Gastrocnemius medialis (tissue), 4 donors: ENCODE measurements at regions not wholly inside any gene's neighbourhood (a gene's known extent, or its start where the extent isn't known, plus 50 kb on each side); places are given as distances from the start of the nearest gene placed in this dataset.

Experiments
- ATAC-seq, 2 donors: fragments of 150-250 bp; one replicate each; pipeline ENCODE4 v1.9.1; 2016
- DNase-seq, 2 donors: peaks; one replicate each; pipeline ENCODE4 v3.0.0-alpha.2; 2019
- H3K27ac ChIP-seq, 4 donors: fragments of 200-600 bp; sonication (generic); 1 replicate in 1 of 4; 2 replicates in 3 of 4; pipeline ENCODE4 v1.5.1; 2016 to 2018; ENCODE audit warnings: mild to moderate bottlenecking in 2 of 4, moderate library complexity in 1 of 4
- H3K27me3 ChIP-seq, 3 donors: fragments of 200-600 bp; sonication (generic) in 2 of 3; 1 replicate in 1 of 3; 2 replicates in 2 of 3; pipeline versions ENCODE4 v1.5.1 to v1.6.0; 2016 to 2019; ENCODE audit warnings: mild to moderate bottlenecking in 1 of 3, moderate library complexity in 1 of 3
- H3K36me3 ChIP-seq, 2 donors: fragments of 200-600 bp; sonication (generic) in 1 of 2; one replicate each; pipeline ENCODE4 v1.5.1; 2017 to 2018
- H3K4me1 ChIP-seq, 2 donors: fragments of 200-600 bp; sonication (generic) in 1 of 2; one replicate each; pipeline ENCODE4 v1.5.1; 2016 to 2017; ENCODE audit warnings: mild to moderate bottlenecking in 2 of 2
- H3K4me3 ChIP-seq, 4 donors: fragments of 200-600 bp; sonication (generic) in 3 of 4; 1 replicate in 1 of 4; 2 replicates in 3 of 4; pipeline ENCODE4 v1.5.1; 2016 to 2019; ENCODE audit warnings: mild to moderate bottlenecking in 2 of 4
- H3K9me3 ChIP-seq, 3 donors: fragments of 200-600 bp; sonication (generic) in 2 of 3; 1 replicate in 1 of 3; 2 replicates in 2 of 3; pipeline ENCODE4 v1.5.1; 2016 to 2019
- CTCF ChIP-seq, 5 experiments: fragments of 450-650 bp in 3 of 5; fragments of 200-600 bp in 2 of 5; sonication (generic) in 2 of 5; IDR thresholded peaks in 4 of 5; conservative IDR thresholded peaks in 1 of 5; 1 replicate in 4 of 5; 2 replicates in 1 of 5; pipeline ENCODE4 v1.5.1; 2016 to 2019; ENCODE audit warnings: antibody characterized with exemption in 5 of 5, mild to moderate bottlenecking in 3 of 5, moderate library complexity in 3 of 5
- POLR2A ChIP-seq, 2 donors: fragments of 450-650 bp; IDR thresholded peaks; one replicate each; pipeline ENCODE4 v1.6.1; 2017; ENCODE audit warnings: antibody characterized with exemption in 2 of 2, mild to moderate bottlenecking in 2 of 2, moderate library complexity in 2 of 2
- in situ Hi-C, 4 donors: fragments of 200-750 bp; cut with MboI; loops; one replicate each; pipeline versions ENCODE4 v1.15.0 to v1.8.0; 2017; ENCODE audit warnings: low sequenced_read_pairs in 4 of 4
- intact Hi-C: fragments of 100-400 bp; cut with DNase I; formaldehyde crosslinking; loops from one replicate; pipeline ENCODE4 v1.15.1; 2023; ENCODE audit warnings: low total_unique reads

GRCh38 chr3:46087871-46088270 is 60.6 kb upstream of the XCR1 start:
- in situ Hi-C loops = loop anchor here in 2 of 4 donors (25.0 kb wide), 2 partner anchors 274 to 326 kb away; partner anchors contain the start of genes CCR2 (in 1 of the 2) and CCR5 (in 1 of the 2)
- Histone ChIP-seq H3K4me1 (no peaks in the 10 kb centered on the region), H3K27me3 (no peaks in the 10 kb centered on the region), H3K4me3 (no peak overlapping the region), H3K36me3 (no peaks in the 10 kb centered on the region), H3K27ac (no peak overlapping the region), H3K9me3 (no peaks in the 10 kb centered on the region)
- no peak for ATAC-seq
- intact Hi-C loops = loop anchor here (10.0 kb wide), 1 partner anchor 287 kb away; the partner anchor contains the start of gene CCR5
- no peak for DNase-seq
- TF ChIP-seq CTCF (IDR thresholded peaks at IDR 0.05 in 4 of 5, conservative IDR thresholded peaks at IDR 0.05 in 1 of 5) (no peak), POLR2A (IDR thresholded peaks at IDR 0.05) (no peak)

GRCh38 chr3:46086986-46087385 is 59.7 kb upstream of the XCR1 start:
- H3K4me3 ChIP-seq = no peak overlapping the region
- ATAC-seq (no peak), DNase-seq (no peak)
- intact Hi-C loops = loop anchor here (10.0 kb wide), 1 partner anchor 288 kb away; the partner anchor contains the start of gene CCR5
- TF ChIP-seq CTCF (IDR thresholded peaks at IDR 0.05 in 4 of 5, conservative IDR thresholded peaks at IDR 0.05 in 1 of 5) (no peak), POLR2A (IDR thresholded peaks at IDR 0.05) (no peak)
- no peaks in the 10 kb centered on the region for H3K36me3 ChIP-seq
- no peaks in the 10 kb centered on the region for H3K9me3 ChIP-seq
- no peak overlapping the region for H3K27ac ChIP-seq
- H3K4me1 ChIP-seq = no peaks in the 10 kb centered on the region
- in situ Hi-C loops = loop anchor here in 2 of 4 donors (25.0 kb wide), 2 partner anchors 275 to 325 kb away; partner anchors contain the start of genes CCR2 (in 1 of the 2) and CCR5 (in 1 of the 2)
- no peaks in the 10 kb centered on the region for H3K27me3 ChIP-seq

GRCh38 chr3:46086083-46086437 is 58.8 kb upstream of the XCR1 start:
- no peak overlapping the region for H3K27ac ChIP-seq
- DNase-seq = no peak
- TF ChIP-seq CTCF (IDR thresholded peaks at IDR 0.05 in 4 of 5, conservative IDR thresholded peaks at IDR 0.05 in 1 of 5) (no peak), POLR2A (IDR thresholded peaks at IDR 0.05) (no peak)
- intact Hi-C loops (loop anchor here (10.0 kb wide), 1 partner anchor 289 kb away; the partner anchor contains the start of gene CCR5), in situ Hi-C loops (loop anchor here in 2 of 4 donors (25.0 kb wide), 2 partner anchors 276 to 324 kb away; partner anchors contain the start of genes CCR2 (in 1 of the 2) and CCR5 (in 1 of the 2))
- no peaks in the 10 kb centered on the region for H3K4me1 ChIP-seq
- no peaks in the 10 kb centered on the region for H3K9me3 ChIP-seq
- H3K27me3 ChIP-seq = no peaks in the 10 kb centered on the region
- ATAC-seq = no peak
- no peak overlapping the region for H3K4me3 ChIP-seq
- no peaks in the 10 kb centered on the region for H3K36me3 ChIP-seq

DNA sequence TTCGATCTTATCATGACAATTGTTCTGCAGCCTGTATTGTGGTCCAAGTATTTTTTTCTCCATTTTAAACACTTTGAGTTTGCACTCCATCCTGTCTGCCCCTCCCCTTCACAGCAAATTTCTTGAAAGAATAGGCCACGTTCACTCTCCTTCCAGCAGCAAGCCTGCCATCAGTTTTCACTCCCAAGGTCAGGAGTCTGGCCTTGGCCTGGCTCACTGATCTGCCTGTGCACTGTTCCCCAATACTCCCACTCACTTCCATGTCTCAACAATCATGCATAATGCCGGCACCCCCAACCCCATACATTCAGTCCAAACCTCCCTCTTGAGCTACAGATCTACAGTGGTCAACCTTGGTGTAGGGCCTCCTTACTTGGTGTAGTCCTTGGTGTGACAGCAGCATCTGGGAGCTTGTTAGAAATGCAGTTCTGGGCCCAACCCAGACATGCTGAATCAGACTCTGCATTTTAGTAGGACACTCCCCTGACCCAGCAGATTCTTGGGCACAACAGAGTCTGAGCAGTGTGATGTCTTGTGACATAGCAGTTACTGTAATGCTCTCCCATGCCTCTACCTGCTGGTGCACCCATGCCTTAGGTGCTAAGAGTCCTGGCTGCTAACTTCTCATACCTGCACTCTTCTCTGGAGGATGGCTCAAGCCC is 58.3 kb upstream of the XCR1 start:
- Histone ChIP-seq H3K4me1 (no peaks in the 10 kb centered on the region), H3K9me3 (no peaks in the 10 kb centered on the region), H3K27me3 (no peaks in the 10 kb centered on the region), H3K36me3 (no peaks in the 10 kb centered on the region), H3K4me3 (no peak overlapping the region), H3K27ac (no peak overlapping the region)
- DNase-seq = no peak
- intact Hi-C loops = loop anchor here (10.0 kb wide), 1 partner anchor 289 kb away; the partner anchor contains the start of gene CCR5
- ATAC-seq = no peak
- in situ Hi-C loops = loop anchor here in 2 of 4 donors (25.0 kb wide), 2 partner anchors 277 to 323 kb away; partner anchors contain the start of genes CCR2 (in 1 of the 2) and CCR5 (in 1 of the 2)
- TF ChIP-seq POLR2A (IDR thresholded peaks at IDR 0.05) (no peak), CTCF (IDR thresholded peaks at IDR 0.05 in 4 of 5, conservative IDR thresholded peaks at IDR 0.05 in 1 of 5) (no peak)
